ENCODE measurements at regions not wholly inside any gene's neighbourhood (a gene's known extent, or its start where the extent isn't known, plus 50 kb on each side); places are given as distances from the start of the nearest gene placed in this dataset.
"Not testable (repeated sequence)": the region's sequence is repeated elsewhere in the genome, so short reads cannot be mapped to it uniquely, and the experiment has no call there.

- no peak for DNase-seq
These were observed 143.5 kb upstream of the PALMD start for GRCh38 chr1:99502400-99502799.

- no peak for DNase-seq
These were observed 142.6 kb upstream of the PALMD start for GRCh38 chr1:99503276-99503747.

GRCh38 chr1:99504287-99504686 is 141.6 kb upstream of the PALMD start:
- no peak for DNase-seq

- DNase-seq, result no peak
These were observed 139.3 kb upstream of the PALMD start for GRCh38 chr1:99506631-99507030.

- not testable (repeated sequence) for DNase-seq
These were observed 138.5 kb upstream of the PALMD start for GRCh38 chr1:99507446-99507845.

GRCh38 chr1:99507906-99508732 is 137.8 kb upstream of the PALMD start:
- DNase-seq, result no peak

GRCh38 chr1:99508733-99509445 is 137.0 kb upstream of the PALMD start:
- DNase-seq, result not testable (repeated sequence)

- not testable (repeated sequence) for DNase-seq
These were observed 130.9 kb upstream of the PALMD start for GRCh38 chr1:99514823-99515552.

GRCh38 chr1:99516141-99516540 is 129.8 kb upstream of the PALMD start:
- DNase-seq, result no peak

- no peak for DNase-seq
These were observed 125.8 kb upstream of the PALMD start for GRCh38 chr1:99520121-99520520.

GRCh38 chr1:99525331-99525730 is 120.6 kb upstream of the PALMD start:
- DNase-seq, result no peak

- DNase-seq, result no peak
These were observed 118.8 kb upstream of the PALMD start for GRCh38 chr1:99527078-99527477.

- DNase-seq, result no peak
These were observed 118.4 kb upstream of the PALMD start for GRCh38 chr1:99527545-99527944.

GRCh38 chr1:99529002-99529401 is 116.9 kb upstream of the PALMD start:
- DNase-seq, result no peak

GRCh38 chr1:99531578-99532275 is 114.2 kb upstream of the PALMD start:
- no peak for DNase-seq

- DNase-seq, result peak; percentile 50
These were observed 113.7 kb upstream of the PALMD start for GRCh38 chr1:99532276-99532580.

- no peak for DNase-seq
These were observed 111.8 kb upstream of the PALMD start for GRCh38 chr1:99533909-99534637.

GRCh38 chr1:99534638-99534930 is 111.3 kb upstream of the PALMD start:
- no peak for DNase-seq

GRCh38 chr1:99535470-99536164 is 110.3 kb upstream of the PALMD start:
- DNase-seq, result no peak

- no peak for DNase-seq
These were observed 107.9 kb upstream of the PALMD start for GRCh38 chr1:99537886-99538617.

- no peak for DNase-seq
These were observed 107.3 kb upstream of the PALMD start for GRCh38 chr1:99538618-99538956.
